ENCODE measurements at regions not wholly inside any gene's neighbourhood (a gene's known extent, or its start where the extent isn't known, plus 50 kb on each side); places are given as distances from the start of the nearest gene placed in this dataset.

DNA sequence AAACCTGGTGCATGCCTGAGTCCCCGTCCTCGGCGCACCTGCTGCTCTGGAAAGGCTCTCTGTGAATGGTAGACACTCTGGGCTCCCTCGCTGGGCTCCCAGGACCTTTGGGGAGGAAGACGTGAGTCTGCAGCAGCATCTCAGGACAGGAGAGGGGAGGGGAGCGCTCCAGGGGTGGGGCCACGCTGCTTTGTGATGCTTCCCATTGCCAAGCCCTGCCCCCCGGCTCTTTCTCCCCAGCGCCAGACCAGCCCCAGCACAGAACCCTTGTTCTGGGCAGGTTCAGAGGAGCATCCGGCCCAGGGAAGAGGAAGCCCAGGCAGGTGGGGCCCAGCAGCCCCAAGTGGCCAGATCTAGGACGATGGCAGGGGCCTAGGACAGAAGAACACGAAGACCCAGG is 111.2 kb downstream of the BRD1 start:
- no peak for TF ChIP-seq POLR2A (IDR thresholded peaks at IDR 0.05; ENCODE audit: extremely low read depth, insufficient read length)
- TF ChIP-seq MYC (IDR thresholded peaks at IDR 0.05; ENCODE audit: low read depth, low read length) = no peak
- no peak for TF ChIP-seq CTCF (IDR thresholded peaks at IDR 0.05; ENCODE audit: low read depth, low read length)
- TF ChIP-seq MAX (IDR thresholded peaks at IDR 0.05; ENCODE audit: low read depth, low read length) = no peak
- DNase-seq (ENCODE audit: low read depth) = no peak
- H3K4me3 ChIP-seq (ENCODE audit: low read depth, low read length) = no peak overlapping the region

DNA sequence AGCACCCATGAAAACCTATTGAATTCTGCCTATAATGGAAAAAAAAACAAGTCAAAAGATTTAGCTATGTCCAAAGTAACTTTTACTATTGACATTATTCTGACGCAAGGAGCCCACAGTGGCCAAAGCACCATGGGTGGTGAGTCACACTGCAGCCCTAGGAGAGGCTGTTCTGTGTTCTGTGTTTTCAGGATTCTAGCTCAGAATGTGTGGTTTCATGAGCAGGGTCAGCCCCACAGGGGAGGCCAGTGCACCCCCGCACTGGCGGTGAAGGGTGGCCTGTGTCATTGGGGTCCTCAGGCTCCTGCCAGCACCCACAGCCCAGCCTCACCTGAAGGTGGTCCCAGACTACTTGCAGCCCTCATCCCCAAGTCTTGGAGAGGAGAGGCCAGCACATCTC is 112.2 kb downstream of the BRD1 start:
- H3K4me3 ChIP-seq (ENCODE audit: low read depth, low read length) = no peak overlapping the region
- peak; percentile 26 for DNase-seq (ENCODE audit: low read depth)
- TF ChIP-seq POLR2A (IDR thresholded peaks at IDR 0.05; ENCODE audit: extremely low read depth, insufficient read length) (no peak), MAX (IDR thresholded peaks at IDR 0.05; ENCODE audit: low read depth, low read length) (no peak), CTCF (IDR thresholded peaks at IDR 0.05; ENCODE audit: low read depth, low read length) (no peak), MYC (IDR thresholded peaks at IDR 0.05; ENCODE audit: low read depth, low read length) (no peak)

GRCh38 chr22:49713003-49713402 is 114.7 kb downstream of the BRD1 start:
- TF ChIP-seq MAX (IDR thresholded peaks at IDR 0.05; ENCODE audit: low read depth, low read length) (no peak), POLR2A (IDR thresholded peaks at IDR 0.05; ENCODE audit: extremely low read depth, insufficient read length) (no peak), CTCF (IDR thresholded peaks at IDR 0.05; ENCODE audit: low read depth, low read length) (no peak), MYC (IDR thresholded peaks at IDR 0.05; ENCODE audit: low read depth, low read length) (no peak)

DNA sequence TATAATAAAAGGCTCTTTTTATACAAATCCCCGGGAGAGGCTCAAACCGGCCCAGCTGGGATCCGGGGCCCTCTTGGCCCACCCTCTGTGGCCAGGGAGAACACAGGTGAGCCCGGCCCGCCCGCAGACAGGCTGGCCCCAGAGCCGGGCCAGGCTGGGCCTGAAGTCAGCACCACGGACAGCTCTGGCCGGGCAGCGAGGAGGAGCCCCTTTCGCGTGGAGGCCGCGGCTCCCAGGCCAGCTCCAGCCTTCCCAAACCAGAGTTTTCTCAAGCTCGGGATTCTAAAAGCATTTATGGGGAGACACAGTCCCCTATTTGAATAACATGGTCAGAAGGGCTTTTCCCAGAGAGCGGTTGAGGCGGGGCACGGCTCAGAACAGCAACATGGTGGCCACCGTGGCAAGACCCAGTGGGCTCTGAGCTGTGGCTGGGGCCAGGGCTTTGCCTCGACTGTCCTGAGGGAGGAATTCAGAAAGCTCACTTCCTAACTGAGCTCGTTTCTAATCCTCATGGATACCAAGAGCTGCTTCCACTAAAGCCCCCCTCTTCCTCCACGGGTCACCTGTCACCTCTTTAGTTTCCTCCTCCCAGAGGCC is 115.4 kb downstream of the BRD1 start:
- no peak overlapping the region for H3K4me3 ChIP-seq (ENCODE audit: low read depth, low read length)
- TF ChIP-seq MYC (IDR thresholded peaks at IDR 0.05; ENCODE audit: low read depth, low read length) (no peak), CTCF (IDR thresholded peaks at IDR 0.05; ENCODE audit: low read depth, low read length) (no peak), POLR2A (IDR thresholded peaks at IDR 0.05; ENCODE audit: extremely low read depth, insufficient read length) (no peak), MAX (IDR thresholded peaks at IDR 0.05; ENCODE audit: low read depth, low read length) (no peak)
- no peak for DNase-seq (ENCODE audit: low read depth)

More at GRCh38 chr22:49713003-49713402, 114.7 kb downstream of the BRD1 start:
- no peak overlapping the region for H3K4me3 ChIP-seq (ENCODE audit: low read depth, low read length)
- no peak for DNase-seq (ENCODE audit: low read depth)

GRCh38 chr22:49710746-49711145 is 116.9 kb downstream of the BRD1 start:
- no peak for DNase-seq (ENCODE audit: low read depth)
- no peak overlapping the region for H3K4me3 ChIP-seq (ENCODE audit: low read depth, low read length)
- TF ChIP-seq MYC (IDR thresholded peaks at IDR 0.05; ENCODE audit: low read depth, low read length) (no peak), CTCF (IDR thresholded peaks at IDR 0.05; ENCODE audit: low read depth, low read length) (no peak), POLR2A (IDR thresholded peaks at IDR 0.05; ENCODE audit: extremely low read depth, insufficient read length) (no peak), MAX (IDR thresholded peaks at IDR 0.05; ENCODE audit: low read depth, low read length) (no peak)

Measured in NB4 (cell line).